A549 (cell line): ENCODE measurements at regions not wholly inside any gene's neighbourhood (a gene's known extent, or its start where the extent isn't known, plus 50 kb on each side); places are given as distances from the start of the nearest gene placed in this dataset.

Experiments used
- CHD4 ChIP-seq: fragments of 200-600 bp; sonication (generic); IDR thresholded peaks from 2 replicates; pipeline ENCODE4 v1.6.1; 2016; ENCODE audit warnings: antibody characterized with exemption, mild to moderate bottlenecking, borderline replicate concordance
- EP300 ChIP-seq, 2 experiments: fragments of >200 bp; sonication (Bioruptor Twin); formaldehyde crosslinking; IDR thresholded peaks; 2 replicates in 1 of 2; 3 replicates in 1 of 2; pipeline ENCODE4 v1.6.1; 2016 to 2017
- HOXB5 ChIP-seq: fragments of 250-450 bp; sonication (Bioruptor Pico); IDR thresholded peaks from 2 replicates; pipeline ENCODE4 v1.5.0; 2020; ENCODE audit warnings: mild to moderate bottlenecking, moderate library complexity
- KDM5A ChIP-seq: fragments of 200-600 bp; sonication (generic); IDR thresholded peaks from 2 replicates; pipeline ENCODE4 v1.6.1; 2016; ENCODE audit warnings: antibody characterized with exemption, mild to moderate bottlenecking
- PHF8 ChIP-seq: fragments of 200-600 bp; sonication (generic); IDR thresholded peaks from 2 replicates; pipeline ENCODE4 v1.6.1; 2016; ENCODE audit warnings: low read depth, mild to moderate bottlenecking, antibody characterized with exemption, moderate library complexity, borderline replicate concordance
- POLR2A ChIP-seq: IDR thresholded peaks from 2 replicates; pipeline ENCODE4 v1.6.1; 2012; ENCODE audit warnings: mild to moderate bottlenecking, low read length
- RCOR1 ChIP-seq: fragments of 150-350 bp; IDR thresholded peaks from 2 replicates; pipeline ENCODE4 v1.6.1; 2014; ENCODE audit warnings: antibody characterized with exemption, low read length, low read depth
- RFX5 ChIP-seq: fragments of 450-650 bp; IDR thresholded peaks from 2 replicates; pipeline ENCODE4 v1.7.1; 2014; ENCODE audit warnings: antibody characterized with exemption, mild to moderate bottlenecking, moderate library complexity
- SREBF2 ChIP-seq: fragments of 450-650 bp; IDR thresholded peaks from 2 replicates; pipeline ENCODE4 v1.6.1; 2014; ENCODE audit warnings: mild to moderate bottlenecking, moderate library complexity
- TF ChIP-seq, protein P1 (sequence below): fragments of 200-600 bp; sonication (generic); IDR thresholded peaks from 2 replicates; pipeline ENCODE4 v1.6.1; 2016; ENCODE audit warnings: antibody characterized with exemption, mild to moderate bottlenecking, moderate library complexity
- TF ChIP-seq, protein P2 (sequence below): IDR thresholded peaks from 2 replicates; pipeline ENCODE4 v1.6.1; 2012
- TF ChIP-seq, protein P3 (sequence below): fragments of >200 bp; sonication (Bioruptor Twin); formaldehyde crosslinking; IDR thresholded peaks from 3 replicates; pipeline ENCODE4 v1.5.1; 2016
- TF ChIP-seq, protein P4 (sequence below): fragments of >200 bp; sonication (Bioruptor Twin); formaldehyde crosslinking; IDR thresholded peaks from 3 replicates; pipeline ENCODE4 v1.6.1; 2016
- TF ChIP-seq, protein P5 (sequence below): fragments of 450-650 bp; IDR thresholded peaks from 2 replicates; pipeline ENCODE4 v1.6.1; 2014; ENCODE audit warnings: antibody characterized with exemption

DNA sequence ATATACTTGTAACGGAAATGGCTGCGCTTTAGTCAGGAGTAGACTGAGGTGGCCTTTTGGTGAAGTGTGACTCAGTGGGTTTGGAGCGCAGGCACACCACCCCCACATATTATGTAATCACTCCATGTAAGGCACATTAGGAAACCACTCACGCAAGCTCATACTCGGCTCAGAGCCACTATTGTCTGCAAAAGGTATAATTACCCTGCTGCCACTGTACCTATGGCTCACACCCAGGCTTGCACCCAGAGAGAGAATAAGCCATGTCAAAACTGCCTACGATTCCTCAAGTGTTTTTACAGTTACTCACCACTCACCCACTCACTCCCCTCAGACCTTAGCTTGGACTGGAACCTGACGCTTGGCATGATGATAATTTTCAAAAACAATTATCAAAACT is 611.9 kb upstream of the CCDC54 start:
- TF ChIP-seq, protein P1, sequence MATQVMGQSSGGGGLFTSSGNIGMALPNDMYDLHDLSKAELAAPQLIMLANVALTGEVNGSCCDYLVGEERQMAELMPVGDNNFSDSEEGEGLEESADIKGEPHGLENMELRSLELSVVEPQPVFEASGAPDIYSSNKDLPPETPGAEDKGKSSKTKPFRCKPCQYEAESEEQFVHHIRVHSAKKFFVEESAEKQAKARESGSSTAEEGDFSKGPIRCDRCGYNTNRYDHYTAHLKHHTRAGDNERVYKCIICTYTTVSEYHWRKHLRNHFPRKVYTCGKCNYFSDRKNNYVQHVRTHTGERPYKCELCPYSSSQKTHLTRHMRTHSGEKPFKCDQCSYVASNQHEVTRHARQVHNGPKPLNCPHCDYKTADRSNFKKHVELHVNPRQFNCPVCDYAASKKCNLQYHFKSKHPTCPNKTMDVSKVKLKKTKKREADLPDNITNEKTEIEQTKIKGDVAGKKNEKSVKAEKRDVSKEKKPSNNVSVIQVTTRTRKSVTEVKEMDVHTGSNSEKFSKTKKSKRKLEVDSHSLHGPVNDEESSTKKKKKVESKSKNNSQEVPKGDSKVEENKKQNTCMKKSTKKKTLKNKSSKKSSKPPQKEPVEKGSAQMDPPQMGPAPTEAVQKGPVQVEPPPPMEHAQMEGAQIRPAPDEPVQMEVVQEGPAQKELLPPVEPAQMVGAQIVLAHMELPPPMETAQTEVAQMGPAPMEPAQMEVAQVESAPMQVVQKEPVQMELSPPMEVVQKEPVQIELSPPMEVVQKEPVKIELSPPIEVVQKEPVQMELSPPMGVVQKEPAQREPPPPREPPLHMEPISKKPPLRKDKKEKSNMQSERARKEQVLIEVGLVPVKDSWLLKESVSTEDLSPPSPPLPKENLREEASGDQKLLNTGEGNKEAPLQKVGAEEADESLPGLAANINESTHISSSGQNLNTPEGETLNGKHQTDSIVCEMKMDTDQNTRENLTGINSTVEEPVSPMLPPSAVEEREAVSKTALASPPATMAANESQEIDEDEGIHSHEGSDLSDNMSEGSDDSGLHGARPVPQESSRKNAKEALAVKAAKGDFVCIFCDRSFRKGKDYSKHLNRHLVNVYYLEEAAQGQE, result no peak
- no peak for TF ChIP-seq RCOR1
- TF ChIP-seq, protein P2, sequence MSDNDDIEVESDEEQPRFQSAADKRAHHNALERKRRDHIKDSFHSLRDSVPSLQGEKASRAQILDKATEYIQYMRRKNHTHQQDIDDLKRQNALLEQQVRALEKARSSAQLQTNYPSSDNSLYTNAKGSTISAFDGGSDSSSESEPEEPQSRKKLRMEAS, result no peak
- TF ChIP-seq, protein P3, sequence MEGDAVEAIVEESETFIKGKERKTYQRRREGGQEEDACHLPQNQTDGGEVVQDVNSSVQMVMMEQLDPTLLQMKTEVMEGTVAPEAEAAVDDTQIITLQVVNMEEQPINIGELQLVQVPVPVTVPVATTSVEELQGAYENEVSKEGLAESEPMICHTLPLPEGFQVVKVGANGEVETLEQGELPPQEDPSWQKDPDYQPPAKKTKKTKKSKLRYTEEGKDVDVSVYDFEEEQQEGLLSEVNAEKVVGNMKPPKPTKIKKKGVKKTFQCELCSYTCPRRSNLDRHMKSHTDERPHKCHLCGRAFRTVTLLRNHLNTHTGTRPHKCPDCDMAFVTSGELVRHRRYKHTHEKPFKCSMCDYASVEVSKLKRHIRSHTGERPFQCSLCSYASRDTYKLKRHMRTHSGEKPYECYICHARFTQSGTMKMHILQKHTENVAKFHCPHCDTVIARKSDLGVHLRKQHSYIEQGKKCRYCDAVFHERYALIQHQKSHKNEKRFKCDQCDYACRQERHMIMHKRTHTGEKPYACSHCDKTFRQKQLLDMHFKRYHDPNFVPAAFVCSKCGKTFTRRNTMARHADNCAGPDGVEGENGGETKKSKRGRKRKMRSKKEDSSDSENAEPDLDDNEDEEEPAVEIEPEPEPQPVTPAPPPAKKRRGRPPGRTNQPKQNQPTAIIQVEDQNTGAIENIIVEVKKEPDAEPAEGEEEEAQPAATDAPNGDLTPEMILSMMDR, result no peak
- no peak for TF ChIP-seq RFX5
- no peak for TF ChIP-seq HOXB5
- no peak for TF ChIP-seq SREBF2
- TF ChIP-seq, protein P4, sequence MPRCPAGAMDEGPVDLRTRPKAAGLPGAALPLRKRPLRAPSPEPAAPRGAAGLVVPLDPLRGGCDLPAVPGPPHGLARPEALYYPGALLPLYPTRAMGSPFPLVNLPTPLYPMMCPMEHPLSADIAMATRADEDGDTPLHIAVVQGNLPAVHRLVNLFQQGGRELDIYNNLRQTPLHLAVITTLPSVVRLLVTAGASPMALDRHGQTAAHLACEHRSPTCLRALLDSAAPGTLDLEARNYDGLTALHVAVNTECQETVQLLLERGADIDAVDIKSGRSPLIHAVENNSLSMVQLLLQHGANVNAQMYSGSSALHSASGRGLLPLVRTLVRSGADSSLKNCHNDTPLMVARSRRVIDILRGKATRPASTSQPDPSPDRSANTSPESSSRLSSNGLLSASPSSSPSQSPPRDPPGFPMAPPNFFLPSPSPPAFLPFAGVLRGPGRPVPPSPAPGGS, result no peak
- TF ChIP-seq POLR2A, result no peak
- TF ChIP-seq CHD4, result no peak
- no peak for TF ChIP-seq KDM5A
- TF ChIP-seq, protein P5, sequence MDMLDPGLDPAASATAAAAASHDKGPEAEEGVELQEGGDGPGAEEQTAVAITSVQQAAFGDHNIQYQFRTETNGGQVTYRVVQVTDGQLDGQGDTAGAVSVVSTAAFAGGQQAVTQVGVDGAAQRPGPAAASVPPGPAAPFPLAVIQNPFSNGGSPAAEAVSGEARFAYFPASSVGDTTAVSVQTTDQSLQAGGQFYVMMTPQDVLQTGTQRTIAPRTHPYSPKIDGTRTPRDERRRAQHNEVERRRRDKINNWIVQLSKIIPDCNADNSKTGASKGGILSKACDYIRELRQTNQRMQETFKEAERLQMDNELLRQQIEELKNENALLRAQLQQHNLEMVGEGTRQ, result no peak
- no peak for TF ChIP-seq EP300 (IDR thresholded peaks at IDR 0.05)
- no peak for TF ChIP-seq PHF8
